ENCODE measurements at regions not wholly inside any gene's neighbourhood (a gene's known extent, or its start where the extent isn't known, plus 50 kb on each side); places are given as distances from the start of the nearest gene placed in this dataset.

- no peaks in the 10 kb centered on the region for H3K9me3 ChIP-seq (ENCODE audit: insufficient read depth, low read depth, low read length)
- H3K9ac ChIP-seq (ENCODE audit: low read depth, low read length, poor library complexity, severe bottlenecking): no peak overlapping the region
- H4K20me1 ChIP-seq (ENCODE audit: insufficient read depth, low read length, poor library complexity, severe bottlenecking): no peaks in the 10 kb centered on the region
- no peaks in the 10 kb centered on the region for H3K4me1 ChIP-seq (ENCODE audit: insufficient read depth, low read length, poor library complexity, severe bottlenecking)
- H2AFZ ChIP-seq (ENCODE audit: low read length): no peak overlapping the region
- H3K36me3 ChIP-seq (ENCODE audit: insufficient read depth, low read length): no peaks in the 10 kb centered on the region
- H3K4me3 ChIP-seq (ENCODE audit: low read length, poor library complexity, severe bottlenecking): no peak overlapping the region
- H3K9me2 ChIP-seq (replicated peaks; ENCODE audit: low read depth, low read length): no peaks in the 10 kb centered on the region
- no peaks in the 10 kb centered on the region for H3K79me2 ChIP-seq (ENCODE audit: insufficient read depth, low read length)
- TF ChIP-seq, protein P1, sequence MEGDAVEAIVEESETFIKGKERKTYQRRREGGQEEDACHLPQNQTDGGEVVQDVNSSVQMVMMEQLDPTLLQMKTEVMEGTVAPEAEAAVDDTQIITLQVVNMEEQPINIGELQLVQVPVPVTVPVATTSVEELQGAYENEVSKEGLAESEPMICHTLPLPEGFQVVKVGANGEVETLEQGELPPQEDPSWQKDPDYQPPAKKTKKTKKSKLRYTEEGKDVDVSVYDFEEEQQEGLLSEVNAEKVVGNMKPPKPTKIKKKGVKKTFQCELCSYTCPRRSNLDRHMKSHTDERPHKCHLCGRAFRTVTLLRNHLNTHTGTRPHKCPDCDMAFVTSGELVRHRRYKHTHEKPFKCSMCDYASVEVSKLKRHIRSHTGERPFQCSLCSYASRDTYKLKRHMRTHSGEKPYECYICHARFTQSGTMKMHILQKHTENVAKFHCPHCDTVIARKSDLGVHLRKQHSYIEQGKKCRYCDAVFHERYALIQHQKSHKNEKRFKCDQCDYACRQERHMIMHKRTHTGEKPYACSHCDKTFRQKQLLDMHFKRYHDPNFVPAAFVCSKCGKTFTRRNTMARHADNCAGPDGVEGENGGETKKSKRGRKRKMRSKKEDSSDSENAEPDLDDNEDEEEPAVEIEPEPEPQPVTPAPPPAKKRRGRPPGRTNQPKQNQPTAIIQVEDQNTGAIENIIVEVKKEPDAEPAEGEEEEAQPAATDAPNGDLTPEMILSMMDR (conservative IDR thresholded peaks at IDR 0.05; ENCODE audit: low read length): no peak
- TF ChIP-seq EZH2phosphoT487 (IDR thresholded peaks at IDR 0.05; ENCODE audit: borderline replicate concordance): no peak
- no peaks in the 10 kb centered on the region for H3K27me3 ChIP-seq (ENCODE audit: insufficient read depth, low read length, poor library complexity, severe bottlenecking)
- no peaks in the 10 kb centered on the region for H3F3A ChIP-seq (ENCODE audit: low read depth)
- no peak overlapping the region for H3K4me2 ChIP-seq (ENCODE audit: low read depth, low read length, poor library complexity, severe bottlenecking)
Measured at GRCh38 chr1:55624766-55625165, 409.6 kb upstream of the USP24 start.

DNA sequence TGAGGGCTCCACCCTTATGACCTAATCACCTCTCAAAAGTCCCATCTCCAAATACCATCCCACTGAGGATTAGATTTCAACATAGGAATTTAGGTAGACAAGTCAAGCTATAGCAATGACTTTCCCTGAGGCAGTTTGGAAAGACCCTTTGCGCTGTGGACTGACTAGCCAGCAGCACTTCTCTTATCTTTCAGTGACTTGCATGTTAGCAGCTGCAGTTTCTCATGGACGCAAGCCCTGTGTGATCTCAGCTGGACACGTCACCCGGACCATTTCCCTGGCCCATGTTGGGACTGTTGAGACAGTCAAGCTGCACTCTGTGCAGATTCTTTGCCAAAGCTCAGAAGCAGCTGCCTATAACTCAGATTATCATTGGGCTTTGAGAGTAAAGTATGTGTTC is 408.1 kb upstream of the USP24 start:
- no peak overlapping the region for H2AFZ ChIP-seq (ENCODE audit: low read length)
- H3K4me2 ChIP-seq (ENCODE audit: low read depth, low read length, poor library complexity, severe bottlenecking): no peak overlapping the region
- no peak overlapping the region for H3K4me3 ChIP-seq (ENCODE audit: low read length, poor library complexity, severe bottlenecking)
- no peak overlapping the region for H3K9ac ChIP-seq (ENCODE audit: low read depth, low read length, poor library complexity, severe bottlenecking)
- no peaks in the 10 kb centered on the region for H3K27me3 ChIP-seq (ENCODE audit: insufficient read depth, low read length, poor library complexity, severe bottlenecking)
- no peaks in the 10 kb centered on the region for H3K79me2 ChIP-seq (ENCODE audit: insufficient read depth, low read length)
- no peaks in the 10 kb centered on the region for H3K9me2 ChIP-seq (replicated peaks; ENCODE audit: low read depth, low read length)
- H3K9me3 ChIP-seq (ENCODE audit: insufficient read depth, low read depth, low read length): no peaks in the 10 kb centered on the region
- H4K20me1 ChIP-seq (ENCODE audit: insufficient read depth, low read length, poor library complexity, severe bottlenecking): no peaks in the 10 kb centered on the region
- TF ChIP-seq EZH2phosphoT487 (IDR thresholded peaks at IDR 0.05; ENCODE audit: borderline replicate concordance): no peak
- TF ChIP-seq, protein P1 (conservative IDR thresholded peaks at IDR 0.05; ENCODE audit: low read length): no peak
- H3K36me3 ChIP-seq (ENCODE audit: insufficient read depth, low read length): no peaks in the 10 kb centered on the region
- no peaks in the 10 kb centered on the region for H3K4me1 ChIP-seq (ENCODE audit: insufficient read depth, low read length, poor library complexity, severe bottlenecking)
- no peaks in the 10 kb centered on the region for H3F3A ChIP-seq (ENCODE audit: low read depth)

DNA sequence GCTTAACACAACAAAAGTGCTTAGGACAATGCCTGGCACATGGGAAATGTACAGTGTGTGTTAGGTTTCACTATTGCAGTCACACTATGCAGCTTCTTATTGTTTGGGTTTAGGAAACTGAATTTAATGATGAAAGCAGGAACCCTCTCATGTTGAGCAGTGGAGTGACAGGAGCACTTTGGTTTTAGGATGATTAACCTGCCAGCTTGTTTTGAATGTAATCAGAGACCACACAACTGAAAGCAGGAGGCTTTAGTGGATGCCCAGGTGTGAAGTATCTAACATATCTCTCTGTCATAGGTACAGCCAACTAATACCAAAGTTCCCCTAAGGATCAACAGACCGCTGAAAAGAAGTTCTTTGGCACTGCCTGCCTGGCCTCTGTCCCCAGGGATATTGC is 406.9 kb upstream of the USP24 start:
- Histone ChIP-seq H3K79me2 (ENCODE audit: insufficient read depth, low read length) (no peaks in the 10 kb centered on the region), H4K20me1 (ENCODE audit: insufficient read depth, low read length, poor library complexity, severe bottlenecking) (no peaks in the 10 kb centered on the region), H3K9ac (ENCODE audit: low read depth, low read length, poor library complexity, severe bottlenecking) (no peak overlapping the region), H3F3A (ENCODE audit: low read depth) (no peaks in the 10 kb centered on the region), H3K9me3 (ENCODE audit: insufficient read depth, low read depth, low read length) (no peaks in the 10 kb centered on the region), H3K4me2 (ENCODE audit: low read depth, low read length, poor library complexity, severe bottlenecking) (no peak overlapping the region), H2AFZ (ENCODE audit: low read length) (no peak overlapping the region), H3K27me3 (ENCODE audit: insufficient read depth, low read length, poor library complexity, severe bottlenecking) (no peaks in the 10 kb centered on the region), H3K4me1 (ENCODE audit: insufficient read depth, low read length, poor library complexity, severe bottlenecking) (no peaks in the 10 kb centered on the region), H3K9me2 (replicated peaks; ENCODE audit: low read depth, low read length) (no peaks in the 10 kb centered on the region), H3K4me3 (ENCODE audit: low read length, poor library complexity, severe bottlenecking) (no peak overlapping the region), H3K36me3 (ENCODE audit: insufficient read depth, low read length) (no peaks in the 10 kb centered on the region)
- no peak for TF ChIP-seq EZH2phosphoT487 (IDR thresholded peaks at IDR 0.05; ENCODE audit: borderline replicate concordance)
- TF ChIP-seq, protein P1 (conservative IDR thresholded peaks at IDR 0.05; ENCODE audit: low read length): no peak

Measured in Loucy (cell line).